ENCODE measurements at regions not wholly inside any gene's neighbourhood (a gene's known extent, or its start where the extent isn't known, plus 50 kb on each side); places are given as distances from the start of the nearest gene placed in this dataset.

- H3K9me3 Mint-ChIP-seq, result peaks cover 2% of the 10 kb centered on the region
- H3K27me3 Mint-ChIP-seq, result no peaks in the 10 kb centered on the region
- H3K36me3 Mint-ChIP-seq, result no peaks in the 10 kb centered on the region
- no peak for DNase-seq
- no peaks in the 10 kb centered on the region for H3K4me1 Mint-ChIP-seq
- no peak overlapping the region for H3K4me3 Mint-ChIP-seq
- no peak overlapping the region for H3K27ac Mint-ChIP-seq
Observed at GRCh38 chr18:27666016-27666415, 480.9 kb upstream of the CHST9 start.

GRCh38 chr18:27665264-27665799, 480.2 kb upstream of the CHST9 start:
- Mint-ChIP-seq H3K4me3 (no peak overlapping the region), H3K9me3 (peaks cover 2% of the 10 kb centered on the region), H3K4me1 (no peaks in the 10 kb centered on the region)

GRCh38 chr18:27662949-27663348, 477.8 kb upstream of the CHST9 start:
- H3K9me3 Mint-ChIP-seq, result peaks cover 2% of the 10 kb centered on the region
- DNase-seq, result no peak
- no peaks in the 10 kb centered on the region for H3K4me1 Mint-ChIP-seq
- H3K27me3 Mint-ChIP-seq, result no peaks in the 10 kb centered on the region
- no peak overlapping the region for H3K27ac Mint-ChIP-seq
- no peak overlapping the region for H3K4me3 Mint-ChIP-seq
- H3K36me3 Mint-ChIP-seq, result no peaks in the 10 kb centered on the region

More at GRCh38 chr18:27665264-27665799, 480.2 kb upstream of the CHST9 start:
- Mint-ChIP-seq H3K27ac (no peak overlapping the region), H3K36me3 (no peaks in the 10 kb centered on the region), H3K27me3 (no peaks in the 10 kb centered on the region)
- DNase-seq, result no peak

- Mint-ChIP-seq H3K9me3 (peaks cover 2% of the 10 kb centered on the region), H3K4me3 (no peak overlapping the region), H3K4me1 (no peaks in the 10 kb centered on the region), H3K36me3 (no peaks in the 10 kb centered on the region), H3K27ac (no peak overlapping the region), H3K27me3 (no peaks in the 10 kb centered on the region)
- no peak for DNase-seq
Observed at GRCh38 chr18:27662537-27662936, 477.4 kb upstream of the CHST9 start.

- no peaks in the 10 kb centered on the region for H3K9me3 Mint-ChIP-seq
- H3K27me3 Mint-ChIP-seq, result no peaks in the 10 kb centered on the region
- DNase-seq, result no peak
- H3K36me3 Mint-ChIP-seq, result no peaks in the 10 kb centered on the region
- no peaks in the 10 kb centered on the region for H3K4me1 Mint-ChIP-seq
- H3K27ac Mint-ChIP-seq, result no peak overlapping the region
- no peak overlapping the region for H3K4me3 Mint-ChIP-seq
Observed at GRCh38 chr18:27661320-27662018, 476.4 kb upstream of the CHST9 start.

GRCh38 chr18:27656905-27657304, 471.8 kb upstream of the CHST9 start:
- H3K4me3 Mint-ChIP-seq, result no peak overlapping the region
- H3K36me3 Mint-ChIP-seq, result no peaks in the 10 kb centered on the region
- no peaks in the 10 kb centered on the region for H3K27me3 Mint-ChIP-seq
- H3K9me3 Mint-ChIP-seq, result no peaks in the 10 kb centered on the region
- no peaks in the 10 kb centered on the region for H3K4me1 Mint-ChIP-seq
- H3K27ac Mint-ChIP-seq, result no peak overlapping the region
- no peak for DNase-seq

- Mint-ChIP-seq H3K36me3 (no peaks in the 10 kb centered on the region), H3K27ac (no peak overlapping the region), H3K4me1 (no peaks in the 10 kb centered on the region), H3K9me3 (no peaks in the 10 kb centered on the region), H3K27me3 (no peaks in the 10 kb centered on the region), H3K4me3 (no peak overlapping the region)
- DNase-seq, result no peak
Observed at GRCh38 chr18:27656167-27656778, 471.2 kb upstream of the CHST9 start.

GRCh38 chr18:27653247-27653646, 468.1 kb upstream of the CHST9 start:
- no peaks in the 10 kb centered on the region for H3K4me1 Mint-ChIP-seq
- DNase-seq, result no peak
- peaks cover 2% of the 10 kb centered on the region for H3K9me3 Mint-ChIP-seq
- no peak overlapping the region for H3K27ac Mint-ChIP-seq
- H3K27me3 Mint-ChIP-seq, result no peaks in the 10 kb centered on the region
- no peak overlapping the region for H3K4me3 Mint-ChIP-seq
- no peaks in the 10 kb centered on the region for H3K36me3 Mint-ChIP-seq

GRCh38 chr18:27652480-27653121, 467.5 kb upstream of the CHST9 start:
- Mint-ChIP-seq H3K27ac (no peak overlapping the region), H3K36me3 (no peaks in the 10 kb centered on the region), H3K4me1 (no peaks in the 10 kb centered on the region), H3K27me3 (no peaks in the 10 kb centered on the region), H3K9me3 (peaks cover 2% of the 10 kb centered on the region), H3K4me3 (no peak overlapping the region)
- no peak for DNase-seq

- Mint-ChIP-seq H3K27ac (no peak overlapping the region), H3K36me3 (no peaks in the 10 kb centered on the region)
Observed at GRCh38 chr18:27649621-27650020, 464.5 kb upstream of the CHST9 start.

GRCh38 chr18:27645929-27646328, 460.8 kb upstream of the CHST9 start:
- DNase-seq, result no peak
- Mint-ChIP-seq H3K4me1 (no peaks in the 10 kb centered on the region), H3K27me3 (no peaks in the 10 kb centered on the region), H3K4me3 (no peak overlapping the region), H3K9me3 (peaks cover 2% of the 10 kb centered on the region), H3K27ac (no peak overlapping the region), H3K36me3 (no peaks in the 10 kb centered on the region)

More at GRCh38 chr18:27649621-27650020, 464.5 kb upstream of the CHST9 start:
- Mint-ChIP-seq H3K4me3 (no peak overlapping the region), H3K9me3 (peaks cover 2% of the 10 kb centered on the region), H3K27me3 (no peaks in the 10 kb centered on the region), H3K4me1 (no peaks in the 10 kb centered on the region)
- no peak for DNase-seq

GRCh38 chr18:27636576-27637085, 451.5 kb upstream of the CHST9 start:
- peaks cover 1% of the 10 kb centered on the region for H3K9me3 Mint-ChIP-seq
- no peak overlapping the region for H3K27ac Mint-ChIP-seq
- no peaks in the 10 kb centered on the region for H3K27me3 Mint-ChIP-seq
- H3K36me3 Mint-ChIP-seq, result no peaks in the 10 kb centered on the region
- no peaks in the 10 kb centered on the region for H3K4me1 Mint-ChIP-seq
- no peak overlapping the region for H3K4me3 Mint-ChIP-seq
- DNase-seq, result no peak

GRCh38 chr18:27632706-27633105, 447.6 kb upstream of the CHST9 start:
- Mint-ChIP-seq H3K4me1 (no peaks in the 10 kb centered on the region), H3K9me3 (no peaks in the 10 kb centered on the region), H3K4me3 (no peak overlapping the region), H3K27ac (no peak overlapping the region), H3K36me3 (no peaks in the 10 kb centered on the region), H3K27me3 (no peaks in the 10 kb centered on the region)
- no peak for DNase-seq

- DNase-seq, result no peak
- Mint-ChIP-seq H3K9me3 (no peaks in the 10 kb centered on the region), H3K36me3 (no peaks in the 10 kb centered on the region), H3K27ac (no peak overlapping the region), H3K4me3 (no peak overlapping the region), H3K4me1 (no peaks in the 10 kb centered on the region), H3K27me3 (no peaks in the 10 kb centered on the region)
Observed at GRCh38 chr18:27627927-27628326, 442.8 kb upstream of the CHST9 start.

- Mint-ChIP-seq H3K27me3 (no peaks in the 10 kb centered on the region), H3K4me3 (no peak overlapping the region)
Observed at GRCh38 chr18:27621236-27621890, 436.3 kb upstream of the CHST9 start.

More at GRCh38 chr18:27621236-27621890, 436.3 kb upstream of the CHST9 start:
- Mint-ChIP-seq H3K36me3 (no peaks in the 10 kb centered on the region), H3K27ac (no peak overlapping the region), H3K9me3 (no peaks in the 10 kb centered on the region), H3K4me1 (no peaks in the 10 kb centered on the region)
- DNase-seq, result no peak

Measured in activated naive CD8-positive, alpha-beta T cell treated with anti-CD3 and anti-CD28 coated beads for 36 hours (primary cell).